Amniotic stem cell (primary cell): ENCODE measurements at regions not wholly inside any gene's neighbourhood (a gene's known extent, or its start where the extent isn't known, plus 50 kb on each side); places are given as distances from the start of the nearest gene placed in this dataset.
"Not testable (repeated sequence)": the region's sequence is repeated elsewhere in the genome, so short reads cannot be mapped to it uniquely, and the experiment has no call there.

Experiments used
- DNase-seq: peaks from one replicate; lab custom pipeline; 2025; lab: John Stamatoyannopoulos, UW

DNA sequence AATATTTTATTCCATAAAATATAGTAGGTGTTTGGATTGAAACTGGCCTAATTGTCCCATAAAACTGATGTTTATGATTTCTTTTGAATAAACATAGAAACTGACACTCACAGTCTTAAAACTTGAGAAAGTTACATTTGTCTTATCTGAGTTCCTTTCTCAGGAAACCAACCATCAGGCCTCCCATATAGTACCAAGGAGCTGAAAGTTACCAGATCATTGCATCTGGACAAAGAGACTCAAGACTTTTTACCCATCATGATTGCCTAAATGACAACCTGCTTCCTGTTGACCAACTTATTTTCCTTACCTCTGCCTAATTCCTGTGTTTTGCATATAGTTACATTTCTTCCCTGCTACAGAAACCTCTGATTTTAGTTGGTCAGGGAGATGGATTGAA, 137.0 kb upstream of the XPO1 start:
- no peak for DNase-seq

DNA sequence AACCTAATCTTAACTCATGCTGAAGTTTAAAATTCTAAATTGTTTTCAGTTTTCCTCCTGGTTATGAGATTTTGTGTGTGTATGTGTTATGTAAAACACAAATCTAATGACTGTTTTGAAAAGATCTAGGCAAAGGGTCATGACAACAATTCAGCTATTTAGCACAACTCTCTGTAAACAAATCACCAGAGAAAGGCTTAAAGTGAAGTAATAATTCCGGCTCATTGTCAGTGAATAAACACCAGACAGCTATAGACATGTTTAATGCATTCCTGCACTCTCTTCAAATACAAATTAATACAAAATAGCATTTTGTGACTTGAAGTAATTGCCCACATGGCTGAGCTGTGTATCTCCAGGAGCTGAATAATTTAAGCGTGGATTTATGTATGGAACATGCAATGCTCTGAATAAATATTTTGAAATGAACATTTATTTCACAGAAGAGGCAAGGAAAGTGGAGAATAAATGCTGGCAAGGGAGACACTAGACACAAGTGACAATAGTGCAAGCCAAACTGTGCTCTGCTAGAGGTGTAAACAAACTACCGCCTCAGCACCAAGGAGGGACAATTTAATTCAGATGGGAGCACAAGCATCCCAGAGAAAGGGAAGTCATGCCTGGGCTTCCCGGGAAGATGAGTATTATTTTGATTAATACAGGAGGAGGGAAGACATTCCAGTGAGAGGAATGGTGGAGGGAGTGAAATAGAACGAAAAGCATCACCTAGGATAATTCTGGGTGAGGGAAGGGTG, 133.6 kb upstream of the XPO1 start:
- DNase-seq, result no peak

DNA sequence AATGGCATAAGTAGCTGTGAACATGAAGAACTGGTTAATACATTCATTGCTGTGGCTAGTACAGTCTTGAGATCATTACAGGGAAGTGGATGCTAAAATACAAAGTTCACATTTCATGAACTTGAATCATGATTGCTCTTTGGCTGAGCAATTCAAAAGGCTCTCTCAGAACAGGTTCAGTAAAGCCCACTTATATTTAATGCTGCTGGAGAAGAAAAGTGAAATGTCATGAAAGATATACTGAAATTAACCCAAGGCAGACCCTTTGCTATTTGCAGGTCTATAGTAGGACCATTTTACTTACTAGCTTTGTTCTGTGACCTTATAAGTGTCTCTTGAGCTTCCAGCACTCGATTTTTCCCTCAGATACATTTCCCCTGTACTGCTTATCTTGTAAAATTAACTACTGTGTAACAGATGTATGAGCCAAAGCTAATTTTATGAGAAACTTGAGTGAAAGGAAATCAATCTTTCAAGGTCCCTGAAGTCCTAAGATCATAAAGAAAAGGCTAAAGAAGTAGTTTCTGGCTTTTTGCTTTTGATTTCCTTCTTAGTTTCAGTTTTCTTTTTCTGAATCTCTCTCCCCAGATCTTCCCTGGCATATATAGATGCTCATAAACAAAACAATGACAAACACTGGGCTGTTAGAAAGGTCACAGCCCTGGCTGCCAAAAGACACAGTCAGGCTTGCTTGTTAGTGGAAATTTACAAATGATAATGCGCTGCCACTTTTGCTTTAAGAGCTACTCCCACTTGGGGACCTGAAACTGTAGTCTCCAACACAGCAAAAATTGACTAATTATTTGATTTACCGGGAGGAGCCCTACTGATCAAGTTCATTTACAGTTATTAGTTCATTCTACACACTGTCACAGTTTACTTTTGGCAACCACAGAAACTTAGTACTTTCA, 132.7 kb upstream of the XPO1 start:
- DNase-seq, result no peak

DNA sequence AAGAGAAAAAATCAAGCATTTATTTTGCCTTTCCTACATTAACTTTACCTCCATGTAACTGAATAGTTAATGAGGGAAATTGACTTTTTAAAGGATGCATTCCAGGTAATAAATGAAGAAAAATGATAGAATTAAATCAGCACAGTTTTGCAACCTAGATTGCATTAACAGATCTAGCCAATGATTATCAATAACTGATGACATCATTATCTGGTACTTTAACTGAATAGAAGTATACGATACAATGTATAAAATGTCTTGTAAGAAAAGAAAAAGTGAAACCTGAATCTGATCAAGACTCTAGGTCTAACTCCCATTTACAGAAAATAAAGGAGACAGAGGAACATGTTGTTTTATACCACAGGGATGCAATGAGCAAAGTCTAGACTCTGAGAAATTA, 126.0 kb upstream of the XPO1 start:
- DNase-seq, result no peak

DNA sequence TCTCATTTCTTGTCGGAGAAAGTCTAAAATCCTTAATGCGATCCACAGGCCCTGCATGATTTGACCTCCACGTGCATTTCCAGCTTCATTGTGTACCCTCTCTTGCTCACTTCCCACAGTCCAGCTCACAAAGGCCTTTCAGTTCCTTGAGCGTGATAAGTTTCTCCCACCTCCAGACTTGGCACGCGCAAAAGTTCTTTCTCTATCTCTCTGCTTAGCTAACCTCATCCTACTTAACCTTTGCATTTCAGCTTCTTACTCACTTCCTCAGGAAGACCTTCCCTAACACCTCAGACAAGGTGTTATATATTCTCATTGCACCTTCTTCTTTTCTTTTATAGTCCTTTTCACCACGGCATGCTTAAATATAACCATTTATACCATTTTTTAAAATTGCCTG, 124.8 kb upstream of the XPO1 start:
- DNase-seq, result no peak

DNA sequence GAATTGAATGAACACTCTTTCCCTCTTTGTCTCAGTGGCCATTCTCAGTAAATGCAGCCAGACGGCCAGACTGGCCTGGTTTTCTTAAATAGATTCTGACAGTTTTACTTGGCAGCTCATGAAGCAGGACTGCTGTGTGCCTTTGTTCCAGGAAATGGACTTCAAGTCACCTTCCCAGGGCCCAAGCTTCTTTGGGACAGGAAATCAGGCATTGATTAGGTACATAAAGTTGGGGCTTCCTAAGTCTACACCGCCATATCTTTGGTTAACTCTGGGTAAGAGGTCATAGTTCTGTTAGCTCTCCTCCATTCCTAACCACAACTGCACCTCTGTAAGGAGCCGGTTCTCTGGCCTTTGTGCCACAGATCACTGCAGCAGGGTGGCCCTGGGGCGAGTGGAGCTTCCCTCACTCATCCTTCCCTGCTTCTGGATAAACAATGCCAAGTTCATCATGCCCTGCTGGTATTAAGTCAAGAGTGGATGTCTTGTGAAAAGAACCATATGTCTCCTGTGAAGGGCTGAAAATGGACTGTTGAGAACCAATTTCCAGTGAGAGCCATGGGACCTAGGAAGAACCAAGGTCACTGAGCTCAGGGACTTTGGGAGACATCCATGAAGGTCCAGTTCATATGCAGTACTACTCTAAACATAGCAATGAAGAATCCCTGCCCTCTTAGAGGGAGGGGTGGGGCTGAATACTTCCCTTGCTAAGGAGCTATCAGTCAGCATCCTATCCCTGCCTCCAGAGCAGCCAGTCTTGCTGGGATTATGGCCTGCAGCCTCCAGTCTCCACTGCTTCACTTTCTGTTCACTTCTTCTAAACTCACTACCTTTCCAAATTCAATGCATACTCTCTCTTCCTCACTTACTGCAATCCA, 122.6 kb upstream of the XPO1 start:
- DNase-seq, result no peak

DNA sequence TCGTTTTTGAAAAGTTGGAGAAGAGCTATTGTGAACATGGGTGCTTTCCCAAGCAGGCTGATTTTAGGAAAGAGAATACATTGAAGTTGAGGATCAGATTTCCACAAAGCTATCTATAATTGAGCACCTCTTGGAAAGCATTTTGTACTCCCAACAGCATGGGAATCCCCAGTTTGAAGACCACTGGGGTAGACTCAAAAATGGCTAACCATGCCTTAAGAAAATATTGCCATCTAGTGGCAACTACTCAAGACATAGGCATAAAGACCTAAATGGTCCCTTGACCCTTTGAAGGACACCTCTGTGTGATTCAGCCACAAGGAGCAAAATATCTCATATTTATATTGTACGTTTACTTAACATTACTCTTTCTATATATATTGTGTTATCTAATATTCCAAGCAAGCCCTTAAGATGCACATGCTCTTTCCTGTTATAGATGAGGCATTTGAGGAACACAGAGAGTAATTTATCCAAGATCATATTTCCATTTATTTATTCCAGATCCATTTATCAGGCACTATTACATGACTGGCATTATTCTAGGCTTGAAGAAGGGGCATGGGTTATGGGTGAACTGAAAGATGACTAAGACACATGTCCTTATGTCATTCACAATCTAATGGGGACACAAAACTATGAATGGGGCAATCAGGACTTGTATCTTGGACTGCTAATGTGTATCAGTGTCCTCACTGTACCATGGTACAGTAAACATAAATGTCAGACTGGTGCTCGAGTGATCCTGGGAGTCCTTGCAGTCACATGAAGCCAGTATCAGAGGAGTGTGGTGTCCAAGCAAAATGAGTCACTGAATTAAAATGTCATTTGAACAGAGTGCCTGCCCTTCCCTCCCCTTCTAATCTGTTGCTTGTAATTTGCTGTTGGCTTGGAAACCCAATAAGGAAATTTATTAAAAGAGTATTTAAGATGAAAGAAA, 121.0 kb upstream of the XPO1 start:
- peak; percentile 32 for DNase-seq

DNA sequence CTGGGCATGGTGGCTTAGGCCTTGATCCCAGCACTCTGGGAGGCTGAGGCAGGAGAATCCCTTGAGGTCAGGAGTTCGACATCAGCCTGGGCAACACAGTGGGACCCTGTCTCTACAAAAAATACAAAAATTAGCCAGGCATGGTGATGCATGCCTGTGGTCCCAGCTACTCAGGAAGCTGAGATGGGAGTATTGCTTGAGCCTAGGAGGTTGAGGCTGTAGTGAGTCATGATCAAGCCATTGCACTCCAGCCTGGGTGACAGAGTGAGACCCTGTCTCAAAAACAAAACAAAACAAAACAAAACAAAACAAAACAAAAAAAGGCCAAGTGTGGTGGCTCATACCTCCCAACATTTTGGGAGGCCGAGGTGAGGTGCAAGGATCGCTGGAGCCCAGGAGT, 111.8 kb upstream of the XPO1 start:
- not testable (repeated sequence) for DNase-seq

DNA sequence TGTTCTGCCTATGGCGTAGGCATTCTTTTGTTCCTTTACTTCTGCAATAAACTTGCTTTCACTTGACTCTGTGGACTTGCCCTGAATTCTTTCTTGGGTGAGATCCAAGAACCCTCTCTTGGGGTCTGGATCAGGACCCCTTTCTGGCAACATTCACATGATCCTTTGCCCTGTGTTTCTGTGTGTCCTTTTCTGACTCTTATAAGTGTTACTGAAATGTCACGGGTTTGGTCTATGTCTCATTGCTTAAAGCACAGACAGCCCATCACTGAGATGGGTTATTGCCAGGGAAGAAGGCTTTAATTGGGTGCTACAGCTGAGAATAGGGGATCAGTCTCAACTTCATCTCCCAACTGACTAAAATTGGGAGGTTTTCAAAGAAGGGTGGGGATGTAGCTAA, 110.9 kb upstream of the XPO1 start:
- no peak for DNase-seq

DNA sequence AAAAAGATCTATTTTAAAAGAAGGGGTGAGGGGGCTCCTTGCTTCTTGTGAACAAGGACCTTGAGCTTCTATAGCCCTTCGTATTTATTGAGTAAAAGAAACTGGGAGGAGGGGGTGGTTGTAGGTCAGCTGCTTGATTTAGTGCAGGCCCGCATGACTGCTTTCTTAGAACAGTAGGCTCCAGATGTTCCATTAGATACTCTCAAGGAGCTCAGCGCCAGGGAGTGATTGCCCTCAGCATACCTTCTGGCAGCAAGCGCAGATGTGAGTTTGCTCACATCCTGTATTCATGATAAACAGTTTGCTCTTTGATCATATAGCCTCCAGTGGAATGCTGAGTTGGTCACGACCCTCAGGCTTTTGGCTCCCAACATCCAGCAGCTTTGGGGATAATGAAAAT, 108.9 kb upstream of the XPO1 start:
- no peak for DNase-seq

DNA sequence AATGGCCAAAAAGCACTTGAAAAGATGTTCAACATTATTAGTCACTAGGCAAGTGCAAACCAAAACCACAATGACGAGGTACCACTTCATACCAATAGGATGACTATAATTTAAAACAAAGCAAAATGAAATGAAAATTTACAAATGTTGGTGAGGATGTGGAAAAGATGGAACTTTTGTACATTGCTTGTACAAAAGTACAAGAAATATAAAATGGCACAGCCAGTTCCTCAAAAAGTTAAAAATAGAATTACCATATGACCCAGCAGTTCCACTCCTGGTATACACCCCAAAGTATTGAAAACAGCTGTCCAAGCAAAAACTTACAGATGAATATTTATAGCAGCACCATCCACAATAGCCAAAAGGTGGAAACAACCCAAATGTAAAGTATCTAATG, 107.8 kb upstream of the XPO1 start:
- peak; percentile 53 for DNase-seq

DNA sequence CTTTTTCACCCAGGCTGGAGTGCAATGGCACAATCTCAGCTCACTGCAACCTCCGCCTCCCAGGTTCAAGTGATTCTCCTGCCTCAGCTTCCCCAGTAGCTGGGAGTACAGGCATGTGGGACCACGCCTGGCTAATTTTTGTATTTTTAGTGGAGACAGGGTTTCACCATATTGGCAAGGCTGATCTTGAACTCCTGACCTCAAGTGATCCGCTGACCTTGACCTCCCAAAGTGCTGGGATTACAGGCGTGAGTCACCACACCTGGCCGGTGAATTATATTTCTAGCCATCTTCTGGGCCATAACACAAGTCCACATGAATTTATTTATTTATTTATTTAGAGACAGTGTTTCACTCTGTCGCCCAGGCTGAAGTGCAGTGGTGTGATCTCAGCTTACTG, 105.0 kb upstream of the XPO1 start:
- DNase-seq, result not testable (repeated sequence)

DNA sequence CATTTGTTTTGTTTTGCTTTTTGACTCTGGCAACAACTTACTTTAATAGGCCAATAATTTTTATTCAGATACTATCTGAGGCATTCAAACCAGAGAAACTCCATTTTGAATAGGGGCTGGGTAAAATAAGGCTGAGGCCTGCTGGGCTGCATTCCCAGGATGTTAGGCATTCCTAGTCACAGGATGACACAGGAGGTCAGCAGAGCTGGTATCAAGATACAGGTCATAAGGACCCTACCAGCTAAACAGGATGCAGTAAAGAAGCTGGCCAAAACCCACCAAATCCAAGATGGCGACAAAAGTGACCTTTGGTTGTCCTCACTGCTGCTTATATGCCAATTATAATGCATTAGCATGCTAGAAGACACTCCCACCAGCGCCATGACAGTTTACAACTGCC, 102.2 kb upstream of the XPO1 start:
- no peak for DNase-seq

DNA sequence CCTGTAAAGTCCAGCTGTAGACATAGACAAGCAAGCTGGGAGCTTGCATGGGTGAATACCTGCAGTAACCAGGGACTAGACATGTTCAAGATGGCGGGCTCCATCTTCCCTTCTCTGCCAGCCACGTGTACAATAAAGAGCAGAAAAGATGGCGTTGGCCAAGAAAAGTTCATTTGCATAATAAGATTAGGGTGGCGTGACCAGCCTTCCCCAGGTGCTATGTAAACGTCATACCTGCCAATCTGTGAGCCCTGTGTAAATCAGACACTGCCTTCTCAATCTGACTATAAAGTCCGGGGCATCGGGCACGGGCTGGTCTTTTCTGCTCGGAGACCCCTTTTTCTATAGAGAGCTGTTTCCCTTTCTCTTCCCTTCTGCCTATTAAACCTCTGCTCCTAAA, 101.6 kb upstream of the XPO1 start:
- no peak for DNase-seq

DNA sequence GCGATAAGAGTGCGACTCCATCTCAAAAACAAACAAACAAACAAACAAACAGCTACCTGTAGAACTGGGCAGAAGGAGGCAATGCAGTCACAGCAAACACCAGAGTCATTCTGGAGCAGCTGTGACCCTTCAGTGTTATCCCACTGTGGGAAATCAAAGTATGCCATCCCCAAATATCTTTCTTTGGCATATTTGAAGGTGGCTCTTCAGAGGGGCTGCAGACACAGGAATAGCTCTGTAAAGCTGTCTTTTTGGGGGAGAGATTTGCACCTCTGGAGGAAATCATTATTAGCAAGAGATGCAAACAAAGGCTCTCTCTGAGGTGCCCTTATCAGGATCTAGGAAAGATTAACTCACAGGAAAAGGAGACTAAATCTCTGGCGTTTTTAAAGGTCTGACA, 98.5 kb upstream of the XPO1 start:
- no peak for DNase-seq

DNA sequence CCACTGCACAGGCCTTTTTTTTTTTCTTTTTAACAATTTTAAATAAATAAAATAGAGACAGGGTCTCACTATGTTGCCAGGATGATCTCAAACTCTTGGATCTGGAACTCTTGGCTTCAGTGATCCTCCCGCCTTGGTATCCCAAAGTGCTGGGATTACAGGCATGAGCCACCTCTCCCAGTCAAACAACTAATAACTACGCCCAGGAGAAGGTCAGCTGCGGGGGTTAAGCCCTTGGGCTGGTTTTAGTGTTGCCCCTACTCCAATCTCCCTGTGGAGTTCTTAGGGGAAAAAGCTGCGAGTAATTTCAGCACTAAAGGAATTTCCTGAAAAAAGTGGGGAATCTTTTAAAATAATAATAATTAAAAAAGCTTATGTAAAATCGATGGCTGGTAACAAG, 96.4 kb upstream of the XPO1 start:
- no peak for DNase-seq

DNA sequence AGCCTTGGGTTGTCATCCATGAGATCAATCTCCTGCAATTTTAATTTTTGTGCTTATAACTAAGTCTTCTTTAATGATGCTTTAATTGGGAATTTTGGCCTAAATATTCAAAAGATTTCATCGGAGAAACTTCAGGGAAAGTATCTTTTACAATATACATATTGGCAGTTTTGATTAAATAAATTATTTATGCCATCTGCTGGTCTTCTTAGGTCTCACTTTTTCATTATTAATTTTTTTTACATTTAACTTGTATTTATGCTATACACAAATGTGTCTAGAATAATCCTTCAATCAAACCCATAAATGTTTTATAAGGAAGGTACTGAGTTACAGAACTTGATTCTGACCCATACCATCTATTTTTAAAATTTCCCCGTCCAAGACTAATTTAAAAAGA, 95.1 kb upstream of the XPO1 start:
- no peak for DNase-seq

DNA sequence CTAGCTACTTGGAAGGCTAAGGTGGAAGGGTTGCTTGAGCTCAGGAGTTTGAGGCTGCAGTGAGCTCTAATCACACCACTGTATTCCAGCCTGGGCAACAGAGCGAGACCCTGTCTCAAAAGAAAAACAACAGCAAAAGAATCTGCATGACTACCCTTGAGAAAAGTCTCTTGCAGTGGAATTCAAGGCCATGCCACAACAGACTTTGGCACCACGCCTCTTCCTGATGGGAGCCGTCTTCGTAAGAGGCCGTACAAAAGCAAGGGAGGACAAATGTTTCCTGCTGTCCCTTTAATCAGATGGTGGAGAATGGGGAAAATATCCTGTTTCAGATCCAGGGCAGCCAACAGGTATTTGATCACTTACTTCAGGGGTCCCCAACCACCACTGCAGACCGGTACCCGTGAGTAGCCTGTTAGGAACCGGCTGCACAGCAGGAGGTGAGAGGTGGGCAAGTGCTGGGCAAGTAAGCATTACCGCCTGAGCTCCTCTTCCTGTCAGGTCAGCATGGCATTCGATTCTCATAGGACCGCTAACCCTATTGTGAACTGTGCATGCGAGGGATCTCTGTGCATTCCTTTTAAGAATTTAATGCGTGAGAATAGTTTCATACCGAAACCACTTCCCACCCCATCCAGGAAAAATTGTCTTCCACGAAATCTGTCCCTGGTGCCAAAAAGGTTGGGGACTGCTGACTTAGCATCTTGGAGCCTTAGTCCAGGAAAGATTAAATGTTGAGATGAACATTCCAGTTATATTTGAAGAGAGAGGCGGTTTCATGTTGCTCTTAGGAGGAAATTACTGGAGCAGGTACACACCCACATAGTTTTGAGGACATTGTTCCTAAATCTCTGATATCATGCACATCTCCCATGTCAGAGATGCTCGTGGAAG, 94.4 kb upstream of the XPO1 start:
- DNase-seq, result no peak

DNA sequence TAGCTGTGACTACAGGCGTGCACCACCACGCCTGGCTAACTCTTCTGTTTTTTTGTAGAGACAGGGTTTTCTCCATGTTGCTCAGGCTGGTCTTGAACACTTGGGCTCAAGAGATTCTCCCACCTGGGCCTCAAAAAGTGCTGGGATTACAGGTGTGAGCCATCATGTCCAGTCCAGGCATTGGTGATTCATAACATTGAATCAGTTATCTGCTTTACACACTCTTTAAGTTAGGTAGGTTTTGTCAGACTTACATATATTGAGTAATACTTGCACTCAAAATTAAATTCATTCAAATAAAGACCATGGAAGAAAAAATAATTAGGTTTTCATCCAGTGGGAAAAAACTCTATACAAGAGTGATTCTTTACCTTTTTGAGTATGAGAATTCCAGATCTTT, 93.2 kb upstream of the XPO1 start:
- no peak for DNase-seq

DNA sequence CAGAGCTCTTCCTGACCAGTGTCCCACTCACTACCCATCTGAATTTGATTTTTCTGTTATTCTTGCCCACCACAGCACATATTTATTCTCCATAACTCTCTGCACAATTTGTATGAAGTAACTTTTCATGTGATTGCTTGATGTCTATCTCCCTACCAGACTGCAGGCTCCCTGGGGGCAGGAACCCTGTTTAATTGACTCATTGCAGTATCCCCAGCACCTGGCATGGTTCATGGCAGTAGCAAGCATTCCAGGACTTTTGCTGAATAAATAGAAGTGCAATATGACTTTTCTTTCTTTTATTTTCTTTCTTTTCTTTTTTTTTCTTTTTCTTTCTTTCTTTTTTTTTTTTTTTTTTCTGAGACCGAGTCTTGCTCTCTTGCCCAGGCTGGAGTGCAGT, 88.7 kb upstream of the XPO1 start:
- no peak for DNase-seq
